HG02571 (cell line): ENCODE measurements at regions not wholly inside any gene's neighbourhood (a gene's known extent, or its start where the extent isn't known, plus 50 kb on each side); places are given as distances from the start of the nearest gene placed in this dataset.
"Not testable (repeated sequence)": the region's sequence is repeated elsewhere in the genome, so short reads cannot be mapped to it uniquely, and the experiment has no call there.

Source experiments
- ATAC-seq: cut with Tn5 transposase; IDR thresholded peaks from one replicate; pipeline ENCODE4 v1.9.1; 2021; ENCODE audit warnings: mild to moderate bottlenecking, moderate library complexity; ENCODE audit not compliant: unreplicated experiment

- no peak for ATAC-seq
Measured at GRCh38 chr6:1445650-1446330, 56.4 kb downstream of the FOXF2 start.

DNA sequence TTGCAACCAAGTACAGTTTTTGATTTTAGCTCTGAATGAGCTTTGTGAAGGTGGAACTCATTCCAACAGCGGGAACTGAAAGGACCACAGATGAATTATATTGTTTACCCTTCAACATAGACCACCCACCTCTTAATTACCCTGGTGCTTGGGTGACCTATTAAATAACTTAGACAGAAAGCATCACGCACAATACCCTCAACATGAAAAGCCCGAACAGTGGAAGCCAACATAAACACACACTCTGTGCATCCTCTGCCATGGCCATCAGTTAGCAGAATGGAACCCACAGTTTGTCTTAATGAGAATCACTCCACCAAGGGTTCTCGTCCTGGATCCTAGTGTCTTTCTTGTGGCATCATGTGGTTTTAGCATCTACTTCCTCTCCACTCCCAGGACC is 60.5 kb downstream of the FOXF2 start:
- ATAC-seq = no peak

GRCh38 chr6:1453024-1453423 is 63.6 kb downstream of the FOXF2 start:
- no peak for ATAC-seq

GRCh38 chr6:1456816-1457215 is 67.4 kb downstream of the FOXF2 start:
- not testable (repeated sequence) for ATAC-seq

DNA sequence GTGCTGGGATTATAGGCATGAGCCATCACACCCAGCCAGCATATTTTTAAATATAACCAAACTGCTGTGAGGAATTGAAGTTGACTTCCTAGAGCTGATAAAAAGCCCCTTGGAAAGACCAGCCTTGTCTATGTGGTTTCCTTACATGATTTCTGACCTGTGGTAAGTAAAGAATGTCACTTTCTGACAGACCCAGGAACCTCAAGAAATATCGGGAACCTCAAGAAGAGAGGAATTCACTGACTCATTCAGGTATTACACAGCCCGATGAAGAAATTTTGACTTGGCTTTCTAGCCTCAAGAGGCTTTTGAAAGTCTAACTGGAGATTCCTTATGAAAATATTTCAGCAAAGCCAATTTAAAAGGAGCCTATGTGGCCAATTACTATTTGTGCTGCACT is 71.8 kb downstream of the FOXF2 start:
- no peak for ATAC-seq

GRCh38 chr6:1461736-1462135 is 72.4 kb downstream of the FOXF2 start:
- ATAC-seq = no peak

- ATAC-seq = no peak
Measured at GRCh38 chr6:1463275-1463674, 73.9 kb downstream of the FOXF2 start.

GRCh38 chr6:1463751-1464426 is 74.5 kb downstream of the FOXF2 start:
- no peak for ATAC-seq

DNA sequence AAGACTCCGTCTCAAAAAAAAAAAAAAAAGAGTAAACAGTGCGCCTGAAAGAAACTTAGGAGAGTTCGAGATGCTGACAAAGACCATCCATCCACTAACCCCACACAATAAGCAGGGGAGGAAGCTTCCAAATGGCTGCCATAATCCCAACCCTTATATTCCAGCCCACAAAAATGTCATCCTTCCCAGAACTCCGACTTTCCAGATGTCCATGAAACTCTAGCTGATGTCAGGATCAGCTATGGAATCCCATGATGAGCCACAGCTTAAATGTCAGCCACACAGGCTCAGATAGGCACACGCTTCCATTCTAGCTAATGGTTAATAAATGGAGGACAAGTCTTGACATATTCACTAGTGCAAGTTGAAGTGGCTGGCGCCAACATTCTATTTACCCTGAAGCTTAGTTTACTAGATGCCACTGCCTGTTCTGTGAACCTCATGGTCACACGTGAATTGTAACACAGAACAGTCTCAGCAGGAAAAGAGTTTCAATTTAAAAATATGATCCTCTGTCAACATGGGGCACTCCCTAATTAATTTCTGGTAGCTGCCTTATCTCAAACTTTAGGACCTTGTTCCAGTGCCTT is 75.5 kb downstream of the FOXF2 start:
- no peak for ATAC-seq

GRCh38 chr6:1468126-1468525 is 78.8 kb downstream of the FOXF2 start:
- no peak for ATAC-seq

DNA sequence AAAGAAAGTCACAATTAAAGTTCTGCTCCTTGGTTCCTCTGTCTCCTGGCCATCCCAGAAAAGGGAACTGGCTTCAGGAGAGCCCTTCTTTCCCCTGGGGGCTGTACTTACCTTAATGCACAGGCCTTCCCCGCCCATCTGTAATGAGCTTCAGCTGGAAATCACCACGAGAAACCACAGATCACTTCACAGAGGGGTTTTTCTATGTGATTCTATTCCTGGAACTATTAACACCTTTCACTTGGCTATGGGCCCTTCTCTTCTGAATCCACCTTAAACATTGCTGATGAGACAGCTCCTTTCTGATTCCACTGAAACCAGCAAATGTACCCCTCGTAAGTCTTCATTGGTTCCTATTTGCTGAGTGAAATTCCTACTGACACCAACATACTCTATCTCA is 80.7 kb downstream of the FOXF2 start:
- ATAC-seq = no peak

DNA sequence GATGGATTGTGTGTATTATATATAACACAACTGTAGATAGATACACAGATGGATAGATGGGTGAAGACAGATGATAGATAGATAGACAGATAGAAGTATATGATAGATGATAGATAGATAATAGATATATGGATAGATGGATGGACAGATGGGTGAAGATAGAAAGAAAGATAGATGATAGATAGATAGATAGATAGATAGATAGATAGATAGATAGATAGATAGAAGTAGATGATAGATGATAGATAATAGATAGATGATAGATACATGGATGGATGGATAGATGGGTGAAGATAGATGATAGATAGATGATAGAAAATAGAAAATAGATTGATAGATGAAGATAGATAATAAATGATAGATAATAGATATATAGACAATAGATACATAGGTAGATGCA is 83.3 kb downstream of the FOXF2 start:
- ATAC-seq = no peak

- ATAC-seq = no peak
Measured at GRCh38 chr6:1473166-1473565, 83.8 kb downstream of the FOXF2 start.

GRCh38 chr6:1473598-1473997 is 84.2 kb downstream of the FOXF2 start:
- no peak for ATAC-seq

- no peak for ATAC-seq
Measured at GRCh38 chr6:1474205-1474604, 84.8 kb downstream of the FOXF2 start.

GRCh38 chr6:1475174-1475573 is 85.8 kb downstream of the FOXF2 start:
- no peak for ATAC-seq

DNA sequence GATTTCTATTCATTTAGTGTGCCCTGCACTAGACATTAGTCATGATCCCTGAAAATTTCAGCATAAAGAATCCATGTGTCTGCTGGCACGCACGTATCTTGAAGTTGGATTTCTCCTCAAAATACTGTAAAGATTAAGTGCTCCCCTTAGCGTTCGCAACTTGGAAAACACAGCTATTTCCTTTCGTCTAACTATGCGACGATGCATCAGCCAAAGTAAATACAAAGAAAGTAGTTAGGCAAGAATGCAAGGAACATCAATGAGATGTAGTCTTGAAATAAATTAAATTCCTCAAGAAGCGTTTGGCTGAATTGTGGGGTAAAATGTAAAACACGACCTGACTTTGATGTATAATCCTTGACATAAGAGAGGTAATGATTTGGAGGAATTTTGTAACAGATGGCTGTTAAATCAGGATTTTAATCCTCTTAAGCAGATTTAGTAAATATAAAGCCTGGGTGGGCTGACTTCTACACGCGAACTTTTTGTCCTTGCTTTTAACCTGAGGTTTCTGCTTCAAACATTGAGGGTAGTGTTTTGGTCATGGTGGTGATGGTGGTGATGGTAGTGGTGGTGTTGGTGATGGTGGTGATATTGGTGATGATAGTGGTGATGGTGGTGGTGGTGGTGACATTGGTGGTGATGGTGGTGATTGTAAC is 88.2 kb downstream of the FOXF2 start:
- ATAC-seq = no peak

GRCh38 chr6:1478163-1478826 is 88.9 kb downstream of the FOXF2 start:
- not testable (repeated sequence) for ATAC-seq

DNA sequence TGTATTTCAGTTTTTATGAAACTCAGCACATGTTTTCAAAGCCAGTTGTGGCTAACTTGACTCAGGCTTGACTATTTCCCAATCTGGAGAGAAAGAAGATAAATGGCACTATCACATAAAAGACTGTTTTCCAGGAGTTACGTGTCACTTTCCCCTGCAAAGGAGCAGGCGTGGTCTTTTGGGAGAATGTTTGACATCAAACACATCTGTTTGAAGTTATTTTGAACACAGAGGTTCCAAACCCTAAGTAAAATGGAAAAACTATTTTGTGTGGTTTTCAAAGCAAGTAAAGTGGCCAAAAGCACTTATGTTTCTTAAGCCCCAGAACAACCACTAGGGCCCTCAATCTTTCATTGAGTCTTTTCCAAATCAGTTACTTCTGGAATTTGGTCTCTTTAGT is 89.7 kb downstream of the FOXF2 start:
- ATAC-seq = no peak

DNA sequence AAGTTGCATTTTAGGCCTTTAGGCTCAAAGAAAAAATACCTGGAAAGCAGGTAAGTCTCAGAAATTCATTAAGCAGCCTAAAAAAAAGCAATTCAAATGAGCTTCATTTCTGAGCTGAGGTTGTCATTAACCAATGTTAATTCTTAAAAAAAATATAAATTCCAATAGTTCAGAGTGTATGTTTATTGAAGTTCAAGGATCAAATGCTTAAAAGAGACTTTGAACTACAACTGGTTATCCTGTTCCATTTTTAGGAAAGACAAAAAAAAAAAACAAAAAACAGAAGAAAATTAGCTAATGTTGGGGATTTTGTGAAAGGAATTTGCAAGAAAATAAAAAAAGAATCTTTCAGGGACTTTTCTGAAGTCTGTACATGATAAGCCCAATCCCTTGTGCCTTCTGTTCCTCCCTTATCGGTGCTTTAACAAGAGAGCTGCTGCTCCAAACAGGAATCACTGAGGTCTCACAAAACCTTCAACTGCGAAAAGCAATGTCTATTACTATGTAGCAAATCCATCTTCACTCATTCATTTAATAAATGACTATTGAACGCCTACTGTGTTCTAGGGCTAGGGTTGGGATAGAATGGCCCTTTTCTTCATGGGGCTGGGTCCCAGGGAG is 90.3 kb downstream of the FOXF2 start:
- ATAC-seq = no peak

DNA sequence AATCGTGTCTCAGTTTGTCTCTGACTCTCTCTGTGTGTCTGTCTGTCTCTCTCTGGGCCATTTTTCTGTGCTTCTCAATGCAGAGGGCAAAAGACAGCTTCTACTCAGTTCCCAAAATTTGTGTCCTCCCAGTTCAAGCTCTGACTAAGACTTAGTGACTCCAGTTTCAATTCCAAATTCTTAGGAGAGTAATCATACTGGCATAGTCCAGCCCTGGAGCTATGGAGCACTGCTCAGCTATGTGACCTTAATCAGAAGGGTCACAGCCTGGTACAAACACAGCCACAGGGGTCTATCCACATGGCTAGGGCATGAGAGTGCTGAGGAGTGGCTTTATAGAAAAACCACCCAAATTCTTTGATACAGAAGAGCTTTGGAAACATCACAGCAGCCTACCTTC is 91.9 kb downstream of the FOXF2 start:
- no peak for ATAC-seq
